ENCODE measurements at regions not wholly inside any gene's neighbourhood (a gene's known extent, or its start where the extent isn't known, plus 50 kb on each side); places are given as distances from the start of the nearest gene placed in this dataset.
A peak's percentile ranks its signal among the peaks of the same experiment; 100 is the strongest.

DNA sequence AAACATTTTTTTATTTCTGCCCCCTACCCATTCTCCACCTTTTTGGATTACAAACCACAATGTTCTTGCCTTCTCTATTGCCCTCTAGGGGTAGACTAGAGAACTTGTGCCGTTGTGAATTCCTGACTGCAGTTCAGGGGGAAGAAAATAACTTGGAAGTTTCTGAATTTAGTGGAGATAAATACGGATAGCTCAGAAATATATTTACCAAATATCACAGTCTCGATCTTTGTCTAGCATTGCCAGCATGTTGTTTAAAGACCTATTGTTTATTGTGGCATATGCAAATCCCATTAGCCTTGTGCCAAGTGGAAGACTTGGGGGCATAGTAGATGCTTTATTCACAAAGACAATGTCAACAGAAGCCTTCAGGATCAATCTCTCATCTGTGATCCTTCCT is 154.1 kb upstream of the MMS22L start:
- Histone ChIP-seq H3K36me3 (replicated peaks in 1 of 2; ENCODE audit: control extremely low read depth in 1 of 2, control insufficient read depth in 1 of 2, extremely low read depth in 1 of 2, insufficient read depth in 2 of 2, low read length in 1 of 2) (no peaks in the 10 kb centered on the region), H2AFZ (ENCODE audit: insufficient read depth, low read depth, low read length, poor library complexity, severe bottlenecking) (no peak overlapping the region), H3K9ac (ENCODE audit: low read length) (no peak overlapping the region), H3K27me3 (replicated peaks in 1 of 4; ENCODE audit: control extremely low read depth in 1 of 4, control insufficient read depth in 3 of 4, insufficient read depth in 4 of 4, low read length in 3 of 4) (no peaks in the 10 kb centered on the region), H3K4me3 (ENCODE audit: control extremely low read depth in 1 of 5, extremely low read depth in 1 of 5, insufficient read depth in 1 of 5, low read depth in 2 of 5, low read length in 4 of 5) (no peak overlapping the region), H3K79me2 (ENCODE audit: control insufficient read depth, insufficient read depth, low read length) (no peaks in the 10 kb centered on the region), H3K4me2 (replicated peaks; ENCODE audit: low read depth, low read length, poor library complexity, severe bottlenecking) (no peak overlapping the region), H4K20me1 (ENCODE audit: control insufficient read depth, insufficient read depth, low read length, poor library complexity, severe bottlenecking) (no peaks in the 10 kb centered on the region), H3K27ac (ENCODE audit: low read length in 2 of 2) (no peak overlapping the region), H3K4me1 (ENCODE audit: control insufficient read depth in 2 of 2, insufficient read depth in 2 of 2, low read length in 2 of 2) (no peaks in the 10 kb centered on the region), H3K9me3 (ENCODE audit: control extremely low read depth in 1 of 3, control insufficient read depth in 2 of 3, insufficient read depth in 1 of 3, low read length in 2 of 3) (no peaks in the 10 kb centered on the region)
- intact Hi-C loops (cut with micrococcal nuclease) = no loop called here
- peaks cover 4% of the 10 kb centered on the region for H3K27me3 Mint-ChIP-seq
- POLR2A ChIA-PET = no interaction called here
- no peaks in the 10 kb centered on the region for H3K9me3 Mint-ChIP-seq (ENCODE audit: insufficient read depth)
- H3K4me1 Mint-ChIP-seq = no peaks in the 10 kb centered on the region
- TF ChIP-seq, protein P1, sequence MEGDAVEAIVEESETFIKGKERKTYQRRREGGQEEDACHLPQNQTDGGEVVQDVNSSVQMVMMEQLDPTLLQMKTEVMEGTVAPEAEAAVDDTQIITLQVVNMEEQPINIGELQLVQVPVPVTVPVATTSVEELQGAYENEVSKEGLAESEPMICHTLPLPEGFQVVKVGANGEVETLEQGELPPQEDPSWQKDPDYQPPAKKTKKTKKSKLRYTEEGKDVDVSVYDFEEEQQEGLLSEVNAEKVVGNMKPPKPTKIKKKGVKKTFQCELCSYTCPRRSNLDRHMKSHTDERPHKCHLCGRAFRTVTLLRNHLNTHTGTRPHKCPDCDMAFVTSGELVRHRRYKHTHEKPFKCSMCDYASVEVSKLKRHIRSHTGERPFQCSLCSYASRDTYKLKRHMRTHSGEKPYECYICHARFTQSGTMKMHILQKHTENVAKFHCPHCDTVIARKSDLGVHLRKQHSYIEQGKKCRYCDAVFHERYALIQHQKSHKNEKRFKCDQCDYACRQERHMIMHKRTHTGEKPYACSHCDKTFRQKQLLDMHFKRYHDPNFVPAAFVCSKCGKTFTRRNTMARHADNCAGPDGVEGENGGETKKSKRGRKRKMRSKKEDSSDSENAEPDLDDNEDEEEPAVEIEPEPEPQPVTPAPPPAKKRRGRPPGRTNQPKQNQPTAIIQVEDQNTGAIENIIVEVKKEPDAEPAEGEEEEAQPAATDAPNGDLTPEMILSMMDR (IDR thresholded peaks at IDR 0.05) = peak; percentile 49
- TF ChIP-seq EZH2 (IDR thresholded peaks at IDR 0.05; ENCODE audit: borderline replicate concordance, insufficient read depth, low read depth, low read length, poor library complexity, severe bottlenecking) = no peak
- WGBS (ENCODE audit: insufficient coverage) = no CpG with 5 or more reads among the region's 3 CpGs
- no peak overlapping the region for H3K27ac Mint-ChIP-seq
- DNase-seq = no peak
- no peak for ATAC-seq (ENCODE audit: low read depth)
- H3K4me3 Mint-ChIP-seq = no peak overlapping the region
- CTCF ChIA-PET = no interaction called here

DNA sequence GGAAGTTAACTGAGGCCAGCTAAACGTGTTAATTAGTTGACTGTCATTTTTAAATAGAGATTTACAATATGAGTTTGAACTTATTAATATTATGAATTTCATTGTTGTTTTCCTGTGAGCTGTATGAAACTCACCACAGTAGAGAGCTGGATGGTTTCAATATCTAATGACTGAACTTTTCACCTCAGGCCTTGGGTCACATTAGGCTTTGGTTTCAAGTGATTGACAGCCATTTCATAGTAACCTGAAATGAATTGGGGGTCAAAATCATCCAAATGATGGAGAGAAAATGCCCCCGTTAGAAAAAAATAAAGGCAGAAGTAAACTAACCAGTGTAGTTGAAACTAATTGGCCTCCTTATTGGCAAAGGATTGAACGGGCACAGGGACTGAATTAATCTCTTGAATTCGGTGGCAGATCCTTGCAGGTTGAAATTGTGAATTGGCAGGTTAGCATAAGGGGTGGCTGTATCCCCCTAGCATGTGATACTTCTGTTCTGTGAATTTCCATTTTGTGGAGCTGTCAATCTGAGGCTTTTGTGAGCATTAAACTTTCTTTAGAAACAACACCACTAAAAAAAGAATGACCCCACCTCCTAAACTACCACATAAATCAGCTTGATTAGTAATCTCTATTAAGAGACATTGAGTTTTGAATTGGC is 155.1 kb upstream of the MMS22L start:
- ATAC-seq (ENCODE audit: low read depth) (no peak), DNase-seq (no peak)
- intact Hi-C loops (cut with micrococcal nuclease) = no loop called here
- Histone ChIP-seq H2AFZ (ENCODE audit: insufficient read depth, low read depth, low read length, poor library complexity, severe bottlenecking) (no peak overlapping the region), H3K4me2 (replicated peaks; ENCODE audit: low read depth, low read length, poor library complexity, severe bottlenecking) (no peak overlapping the region), H3K9me3 (ENCODE audit: control extremely low read depth in 1 of 3, control insufficient read depth in 2 of 3, insufficient read depth in 1 of 3, low read length in 2 of 3) (no peaks in the 10 kb centered on the region), H3K4me1 (ENCODE audit: control insufficient read depth in 2 of 2, insufficient read depth in 2 of 2, low read length in 2 of 2) (no peaks in the 10 kb centered on the region), H3K27me3 (replicated peaks in 1 of 4; ENCODE audit: control extremely low read depth in 1 of 4, control insufficient read depth in 3 of 4, insufficient read depth in 4 of 4, low read length in 3 of 4) (no peaks in the 10 kb centered on the region), H3K27ac (ENCODE audit: low read length in 2 of 2) (no peak overlapping the region), H3K79me2 (ENCODE audit: control insufficient read depth, insufficient read depth, low read length) (no peaks in the 10 kb centered on the region), H3K4me3 (ENCODE audit: control extremely low read depth in 1 of 5, extremely low read depth in 1 of 5, insufficient read depth in 1 of 5, low read depth in 2 of 5, low read length in 4 of 5) (no peak overlapping the region), H3K36me3 (replicated peaks in 1 of 2; ENCODE audit: control extremely low read depth in 1 of 2, control insufficient read depth in 1 of 2, extremely low read depth in 1 of 2, insufficient read depth in 2 of 2, low read length in 1 of 2) (no peaks in the 10 kb centered on the region), H4K20me1 (ENCODE audit: control insufficient read depth, insufficient read depth, low read length, poor library complexity, severe bottlenecking) (no peaks in the 10 kb centered on the region), H3K9ac (ENCODE audit: low read length) (no peak overlapping the region)
- Mint-ChIP-seq H3K9me3 (ENCODE audit: insufficient read depth) (no peaks in the 10 kb centered on the region), H3K4me1 (no peaks in the 10 kb centered on the region), H3K27ac (no peak overlapping the region), H3K4me3 (no peak overlapping the region), H3K27me3 (peaks cover 4% of the 10 kb centered on the region)
- ChIA-PET POLR2A (no interaction called here), CTCF (no interaction called here)
- WGBS (ENCODE audit: insufficient coverage) = 92% methylated on average over 2 of the region's 4 CpGs
- TF ChIP-seq, protein P1 (IDR thresholded peaks at IDR 0.05) = no peak
- no peak for TF ChIP-seq EZH2 (IDR thresholded peaks at IDR 0.05; ENCODE audit: borderline replicate concordance, insufficient read depth, low read depth, low read length, poor library complexity, severe bottlenecking)

All from B cell (primary cell).